ACHN (cell line): ENCODE measurements at regions not wholly inside any gene's neighbourhood (a gene's known extent, or its start where the extent isn't known, plus 50 kb on each side); places are given as distances from the start of the nearest gene placed in this dataset.
"Not testable (repeated sequence)": the region's sequence is repeated elsewhere in the genome, so short reads cannot be mapped to it uniquely, and the experiment has no call there.

Experiments used
- DNase-seq: peaks from one replicate; pipeline ENCODE4 v3.0.0-alpha.2; 2015
- in situ Hi-C: cut with HindIII; loops from 2 replicates; pipeline ENCODE4 v1.10.0; 2017; ENCODE audit warnings: low sequenced_read_pairs, low pct_ligation_motif_present, low pct_unique_long_range_greater_than_20kb

GRCh38 chr1:207196135-207196534 is 92.1 kb downstream of the C4BPA start:
- in situ Hi-C loops, DNase-seq: not testable (repeated sequence)

- in situ Hi-C loops = not testable (repeated sequence)
Measured at GRCh38 chr1:207201534-207201933, 97.5 kb downstream of the C4BPA start.

GRCh38 chr1:207202480-207202879 is 98.4 kb downstream of the C4BPA start:
- in situ Hi-C loops = no loop called here

More at GRCh38 chr1:207201534-207201933, 97.5 kb downstream of the C4BPA start:
- DNase-seq = not testable (repeated sequence)

GRCh38 chr1:207203541-207203940 is 99.5 kb downstream of the C4BPA start:
- in situ Hi-C loops = no loop called here
- DNase-seq = no peak

More at GRCh38 chr1:207202480-207202879, 98.4 kb downstream of the C4BPA start:
- DNase-seq = no peak

DNA sequence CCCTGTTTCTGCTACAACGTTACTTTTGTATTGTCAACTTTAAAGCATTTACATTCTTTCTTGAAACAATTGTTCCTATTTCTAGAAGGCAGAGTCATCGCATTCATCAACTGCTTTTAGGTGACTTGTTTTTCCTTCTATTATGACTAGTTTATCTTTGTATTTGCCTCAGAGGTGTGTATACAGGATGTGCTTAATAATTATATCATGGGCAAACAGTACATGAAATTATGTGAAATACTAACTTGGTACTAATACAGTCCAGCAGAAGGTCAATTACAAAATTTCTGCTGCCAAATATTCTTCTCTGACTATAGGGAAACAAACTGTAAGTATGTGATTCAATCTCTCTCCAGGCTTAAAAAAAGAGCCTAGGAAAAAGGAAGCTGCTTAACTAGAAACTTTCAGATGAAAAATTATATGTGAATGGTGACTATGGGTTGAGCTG is 101.6 kb downstream of the C4BPA start:
- in situ Hi-C loops = no loop called here
- DNase-seq = peak; percentile 8

- in situ Hi-C loops = not testable (repeated sequence)
Measured at GRCh38 chr1:207208691-207209090, 104.7 kb downstream of the C4BPA start.

GRCh38 chr1:207214453-207214852 is 107.0 kb upstream of the CD55 start:
- DNase-seq = no peak
- in situ Hi-C loops = no loop called here

More at GRCh38 chr1:207208691-207209090, 104.7 kb downstream of the C4BPA start:
- DNase-seq = not testable (repeated sequence)

DNA sequence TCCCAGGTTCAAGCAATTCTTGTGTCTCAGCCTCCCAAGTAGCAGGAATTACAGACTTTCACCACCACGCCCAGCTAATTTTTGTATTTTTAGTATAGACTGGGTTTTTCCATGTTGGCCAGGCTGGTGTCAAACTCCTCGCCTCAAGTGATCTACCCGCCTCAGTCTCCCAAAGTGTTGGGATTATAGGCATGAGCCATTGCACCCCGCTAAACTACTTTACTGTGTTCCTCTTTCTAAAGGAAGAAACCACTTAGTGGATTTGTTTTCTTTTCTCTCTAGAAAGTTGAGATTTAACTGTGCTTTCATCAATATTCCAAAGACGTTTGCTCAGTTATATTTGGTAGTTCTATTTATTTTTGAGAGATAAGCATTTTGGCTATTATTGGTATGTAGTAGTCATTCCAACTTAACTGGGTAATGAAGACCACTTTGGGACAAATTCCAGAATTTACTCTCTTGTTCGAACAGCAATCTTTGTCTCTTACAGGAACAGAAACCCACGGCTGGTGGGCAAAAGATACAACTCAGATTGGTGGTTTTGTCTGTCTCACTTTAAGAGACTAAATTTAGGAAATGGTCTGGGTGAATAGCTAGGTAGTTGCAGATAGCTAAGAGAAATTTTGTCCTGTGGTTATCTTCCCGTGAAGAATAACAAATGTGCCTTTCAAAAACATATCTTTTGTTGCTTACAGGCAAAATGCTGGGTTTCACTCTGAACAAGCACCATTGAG is 103.5 kb upstream of the CD55 start:
- in situ Hi-C loops = no loop called here
- DNase-seq = no peak

GRCh38 chr1:207218512-207219362 is 102.7 kb upstream of the CD55 start:
- peak; percentile 33 for DNase-seq
- in situ Hi-C loops = no loop called here

DNA sequence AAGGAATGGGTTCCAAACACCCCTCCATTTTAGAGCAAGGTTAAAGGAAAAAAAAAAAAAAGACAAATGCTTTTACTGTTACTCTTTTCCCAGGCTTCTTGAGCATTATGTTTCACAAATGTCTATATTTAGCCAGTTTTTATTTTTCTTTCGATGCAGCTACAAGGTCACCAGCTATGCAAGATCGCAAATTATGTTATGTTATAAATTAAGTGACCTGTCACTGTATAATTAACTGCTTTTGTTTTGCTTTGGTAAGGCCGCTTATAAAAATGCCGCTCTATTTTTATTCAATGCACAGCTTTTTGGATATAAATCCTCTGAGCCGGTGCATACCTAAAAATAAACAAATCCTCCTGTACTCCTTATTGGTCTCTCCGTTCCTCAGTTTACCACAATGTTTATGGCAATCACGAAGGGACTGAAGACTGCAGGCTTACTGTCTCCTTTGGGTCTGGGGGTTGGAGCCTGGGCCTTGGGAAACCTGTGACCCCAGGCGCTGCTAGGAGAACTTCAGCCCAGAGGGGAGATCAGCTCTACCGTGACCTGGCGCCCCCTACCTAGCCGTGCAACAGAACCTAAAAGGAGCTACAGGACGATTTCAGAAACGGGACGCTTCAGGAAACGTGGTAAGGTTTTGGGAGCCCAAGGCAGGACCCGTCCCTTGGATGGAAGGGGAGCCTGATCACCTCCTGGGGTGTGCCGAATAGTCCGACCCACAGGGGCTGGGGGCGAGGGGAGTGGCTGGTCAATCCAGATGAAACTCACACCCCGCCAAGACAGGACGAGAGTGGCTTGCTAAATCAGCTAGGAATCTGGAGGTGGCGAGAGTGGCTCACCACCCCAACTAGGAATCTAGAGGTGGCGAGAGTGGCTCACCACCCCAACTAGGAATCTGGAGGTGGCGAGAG is 101.2 kb upstream of the CD55 start:
- DNase-seq = no peak
- in situ Hi-C loops = no loop called here

DNA sequence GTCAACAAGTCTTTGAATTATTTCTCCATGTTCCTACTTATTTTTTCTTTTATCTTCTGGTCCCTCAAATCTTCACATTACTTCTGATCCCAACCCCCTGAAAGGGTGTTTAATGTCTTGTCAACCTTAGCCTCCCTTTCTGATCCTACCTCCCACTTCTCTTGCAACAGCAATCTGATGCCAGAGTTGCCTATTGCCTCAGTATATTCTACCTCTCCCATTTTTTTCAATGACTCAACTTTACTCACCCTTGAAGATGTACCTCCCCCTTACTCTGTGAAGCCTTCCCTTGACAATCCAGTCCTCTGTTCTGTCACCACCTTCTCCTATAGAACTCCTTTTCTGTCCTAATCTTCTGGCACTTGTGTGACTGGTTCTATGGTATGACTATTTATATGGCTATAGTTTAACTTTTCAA is 99.5 kb upstream of the CD55 start:
- no peak for DNase-seq
- in situ Hi-C loops = no loop called here

- in situ Hi-C loops = no loop called here
- DNase-seq = no peak
Measured at GRCh38 chr1:207223162-207223561, 98.3 kb upstream of the CD55 start.

- DNase-seq = no peak
- in situ Hi-C loops = no loop called here
Measured at GRCh38 chr1:207224666-207225065, 96.8 kb upstream of the CD55 start.

DNA sequence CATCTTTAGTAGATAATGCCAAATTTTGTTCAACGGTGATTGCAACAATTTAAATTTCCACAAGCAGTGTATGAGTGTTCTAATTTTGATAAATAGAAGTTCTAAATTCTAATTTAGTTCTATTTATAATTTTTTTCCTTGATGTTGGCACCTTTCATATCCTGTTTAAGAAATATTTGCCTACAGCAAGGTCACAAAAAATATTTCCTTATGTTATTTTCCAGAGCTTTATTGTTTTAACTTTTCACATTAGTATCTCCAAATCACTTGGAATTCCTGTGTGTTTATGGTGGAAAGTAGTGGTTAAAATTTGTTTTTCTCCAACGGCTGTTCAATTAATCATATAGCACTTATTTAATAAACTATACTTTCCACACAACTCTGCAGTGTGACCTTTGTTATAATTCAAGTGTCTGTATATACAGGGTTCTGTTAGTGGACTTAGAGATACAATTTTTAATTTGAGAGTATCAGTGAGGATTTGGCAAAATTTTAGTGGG is 94.3 kb upstream of the CD55 start:
- no peak for DNase-seq
- in situ Hi-C loops = no loop called here

DNA sequence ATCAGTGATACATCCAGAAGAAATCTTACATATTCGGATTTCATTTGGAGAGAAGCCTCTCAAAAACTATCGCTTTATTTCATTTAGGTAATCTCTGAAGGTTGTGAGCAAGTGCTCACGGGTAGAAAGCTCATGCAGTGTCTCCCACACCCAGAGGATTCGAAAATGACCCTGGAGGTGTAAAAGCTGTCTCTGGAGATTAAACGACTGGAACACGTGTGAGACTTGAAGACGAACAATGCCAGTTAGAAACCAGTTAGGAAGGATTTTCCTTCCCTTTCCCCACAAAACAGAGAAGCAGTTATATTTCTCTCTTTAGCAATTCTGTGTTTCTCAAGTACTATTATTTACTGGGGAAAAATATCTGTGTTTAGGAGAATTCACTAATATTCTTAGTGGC is 92.5 kb upstream of the CD55 start:
- in situ Hi-C loops = no loop called here
- no peak for DNase-seq

DNA sequence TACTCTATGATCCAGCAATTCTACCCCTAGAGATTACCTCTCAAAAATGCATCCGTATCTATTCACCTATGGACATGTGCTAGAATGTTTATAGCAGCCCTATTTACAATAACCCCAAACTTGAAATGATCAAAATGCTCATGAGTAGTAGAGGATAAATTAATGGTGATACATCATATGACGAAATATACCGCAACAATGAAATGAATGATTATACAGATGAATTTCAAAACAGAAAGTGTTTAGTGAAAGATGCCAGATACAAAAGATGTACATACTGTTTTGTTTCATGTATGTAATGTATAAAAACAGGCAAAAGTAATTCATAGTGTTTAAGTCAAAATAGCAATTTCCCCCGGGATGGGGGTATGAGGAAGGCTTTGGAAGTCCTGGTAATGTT is 91.0 kb upstream of the CD55 start:
- in situ Hi-C loops = no loop called here
- no peak for DNase-seq

GRCh38 chr1:207234690-207235089 is 86.8 kb upstream of the CD55 start:
- in situ Hi-C loops = no loop called here
- DNase-seq = no peak

GRCh38 chr1:207239874-207240273 is 81.6 kb upstream of the CD55 start:
- DNase-seq = no peak
- in situ Hi-C loops = no loop called here
